Heart left ventricle (tissue), 13 donors: ENCODE measurements at regions not wholly inside any gene's neighbourhood (a gene's known extent, or its start where the extent isn't known, plus 50 kb on each side); places are given as distances from the start of the nearest gene placed in this dataset.

Source experiments
- CTCF ChIP-seq, 12 donors: fragments of 200-600 bp; sonication (generic) in 4 of 12; IDR thresholded peaks; one replicate each; pipeline versions ENCODE4 v1.5.0 to v1.8.0; 2018 to 2022; ENCODE audit warnings: antibody characterized with exemption in 12 of 12, mild to moderate bottlenecking in 5 of 12
- POLR2A ChIP-seq, 2 donors: fragments of 450-650 bp; IDR thresholded peaks; one replicate each; pipeline ENCODE4 v1.6.1; 2017; ENCODE audit warnings: antibody characterized with exemption in 2 of 2, mild to moderate bottlenecking in 2 of 2, moderate library complexity in 2 of 2
- donor health status: ischemic (EF 13 %, LVEDD 7.1; RV severe dilation, severe dysfunction).
- donor health status: DM: no; HTN: yes; CAD: no.
- donor health status: DM: no; HTN: no; CAD: no.
- donor health status: ischemic (EF 25% LVEDD 6.9; RV normal size, moderate dysfunction).
- donor health status: ischemic (EF 25% LVEDD 5.7; RV mildly dilated, moderate dysfunction).
- donor health status: ischemic (EF 35%, LVEDD 5.7; RV mildly dilated, moderate dysfunction).
- donor health status: nonischemic (EF 11% LVEDD 7.7; RV severe dilation, severe dysfunction).
- donor health status: DM: yes; HTN: yes; CAD: no.
- donor health status: PGD.
- donor health status: ischemic (EF 29% LVEDD 5.4; RV normal size, mild dysfunction).
- donor health status: nonischemic (EF 23%, LVEDD 6.1; RV moderate dilation, normal function).

GRCh38 chr13:80712026-80712425 is 371.1 kb upstream of the SPRY2 start:
- TF ChIP-seq CTCF (IDR thresholded peaks at IDR 0.05), result no peak
- no peak for TF ChIP-seq POLR2A (IDR thresholded peaks at IDR 0.05)
